Panc1 (cell line): ENCODE measurements at regions not wholly inside any gene's neighbourhood (a gene's known extent, or its start where the extent isn't known, plus 50 kb on each side); places are given as distances from the start of the nearest gene placed in this dataset.

ENCODE experiments used
- CTCF ChIP-seq: fragments of 450-650 bp; IDR thresholded peaks from 2 replicates; pipeline ENCODE4 v1.5.1; 2017; ENCODE audit warnings: mild to moderate bottlenecking
- POLR2AphosphoS5 ChIP-seq: IDR thresholded peaks from 2 replicates; pipeline ENCODE4 v1.6.1; 2012; ENCODE audit warnings: mild to moderate bottlenecking, low read depth, low read length, moderate library complexity
- SIN3A ChIP-seq: IDR thresholded peaks from 2 replicates; pipeline ENCODE4 v1.6.1; 2012; ENCODE audit warnings: low read depth, mild to moderate bottlenecking, low read length, moderate library complexity, borderline replicate concordance; ENCODE audit not compliant: insufficient read depth
- TCF7L2 ChIP-seq: IDR thresholded peaks from 2 replicates; pipeline ENCODE4 v1.6.1; 2011; ENCODE audit warnings: mild to moderate bottlenecking, low read depth, low read length, inconsistent platforms

GRCh38 chr4:176949029-176949428 is 156.3 kb upstream of the VEGFC start:
- TF ChIP-seq CTCF (no peak), POLR2AphosphoS5 (no peak), SIN3A (no peak), TCF7L2 (no peak)
